ENCODE measurements at regions not wholly inside any gene's neighbourhood (a gene's known extent, or its start where the extent isn't known, plus 50 kb on each side); places are given as distances from the start of the nearest gene placed in this dataset.

DNA sequence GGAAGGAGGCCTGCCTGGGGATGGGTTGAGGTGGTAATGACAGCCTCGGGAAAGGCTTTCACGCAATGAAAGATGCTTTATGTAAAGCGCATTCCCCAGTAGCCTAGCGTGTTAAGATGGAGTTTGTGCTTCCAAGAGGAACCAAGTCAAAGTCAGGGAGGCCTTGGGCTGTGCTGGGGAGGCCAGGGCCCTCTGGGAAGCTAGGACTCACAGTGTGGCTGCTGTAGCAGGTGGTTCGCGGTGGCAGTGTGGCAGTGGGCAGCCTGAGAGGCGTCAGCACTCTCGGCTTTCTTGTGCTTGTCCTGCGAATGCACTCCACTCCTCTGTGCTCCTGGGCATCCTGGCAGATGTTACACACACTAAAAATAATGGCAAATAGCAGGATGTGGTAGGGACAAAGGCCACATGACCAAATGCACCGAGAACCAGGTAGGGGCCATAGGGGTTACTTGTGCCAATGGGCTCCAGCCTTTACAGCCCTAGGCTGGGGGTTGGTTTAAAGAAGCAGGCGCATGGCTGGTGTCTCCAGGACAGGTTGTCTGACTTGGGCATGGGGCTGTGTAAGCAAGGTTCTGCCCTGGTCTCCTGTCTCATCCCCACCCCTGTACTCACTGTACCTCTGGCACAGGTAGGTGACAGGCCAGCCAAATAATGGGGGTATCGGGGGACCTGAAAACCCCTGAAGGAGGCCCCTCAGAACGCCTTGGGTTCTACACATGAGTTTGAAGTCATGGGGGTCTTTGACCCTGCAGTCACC, 154.4 kb upstream of the TWIST2 start:
- Histone ChIP-seq H2AFZ (ENCODE audit: low read length) (no peak overlapping the region), H3K79me2 (ENCODE audit: low read length) (no peaks in the 10 kb centered on the region), H3K27ac (ENCODE audit: low read length) (no peak overlapping the region), H3K4me1 (ENCODE audit: low read length) (no peaks in the 10 kb centered on the region), H3K4me2 (ENCODE audit: low read depth, low read length, poor library complexity, severe bottlenecking) (no peak overlapping the region), H3K36me3 (ENCODE audit: insufficient read depth, low read length) (no peaks in the 10 kb centered on the region), H3K9ac (ENCODE audit: low read length) (no peak overlapping the region), H3K27me3 (ENCODE audit: low read length) (no peaks in the 10 kb centered on the region), H3K9me2 (replicated peaks; ENCODE audit: insufficient read depth, low read length) (no peaks in the 10 kb centered on the region), H4K20me1 (ENCODE audit: insufficient read depth, low read depth, low read length) (no peaks in the 10 kb centered on the region), H3K9me3 (ENCODE audit: low read length) (no peaks in the 10 kb centered on the region), H3K4me3 (ENCODE audit: low read length) (no peak overlapping the region)
- no peak for DNase-seq

DNA sequence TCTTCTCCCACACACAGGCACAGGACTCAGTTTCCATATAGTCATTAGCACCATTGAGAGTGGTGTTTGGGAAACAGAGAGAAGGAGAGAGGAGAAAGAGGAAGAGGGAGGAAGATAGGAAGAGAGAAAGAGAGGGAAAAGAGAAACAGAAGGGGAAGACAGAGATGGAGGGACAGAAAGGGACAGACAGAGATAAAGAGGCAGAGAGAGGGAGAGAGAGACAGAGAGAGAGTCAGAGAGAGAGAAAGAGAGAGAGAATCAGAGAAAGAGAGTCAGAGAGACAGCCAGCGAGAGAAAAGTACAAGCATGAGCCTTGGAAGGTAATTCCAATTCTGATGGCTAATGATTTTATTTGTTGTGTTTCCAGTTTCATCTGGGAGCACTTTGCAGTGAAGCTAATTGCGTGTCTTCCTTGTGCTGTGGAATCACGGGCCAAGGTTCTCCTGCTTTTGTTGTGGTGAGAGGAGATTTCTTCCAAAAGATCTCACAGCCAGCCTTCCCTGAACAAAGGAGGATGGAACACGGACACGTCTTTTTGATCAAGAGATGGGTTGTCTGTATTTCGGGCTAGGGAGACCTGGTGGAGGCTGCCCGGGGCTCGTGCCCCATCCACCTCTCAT, 153.6 kb upstream of the TWIST2 start:
- no peak for DNase-seq
- H3K4me3 ChIP-seq (ENCODE audit: low read length), result no peak overlapping the region
- no peaks in the 10 kb centered on the region for H3K36me3 ChIP-seq (ENCODE audit: insufficient read depth, low read length)
- H2AFZ ChIP-seq (ENCODE audit: low read length), result no peak overlapping the region
- no peaks in the 10 kb centered on the region for H3K4me1 ChIP-seq (ENCODE audit: low read length)
- no peaks in the 10 kb centered on the region for H4K20me1 ChIP-seq (ENCODE audit: insufficient read depth, low read depth, low read length)
- no peaks in the 10 kb centered on the region for H3K79me2 ChIP-seq (ENCODE audit: low read length)
- H3K27me3 ChIP-seq (ENCODE audit: low read length), result no peaks in the 10 kb centered on the region
- H3K9me3 ChIP-seq (ENCODE audit: low read length), result no peaks in the 10 kb centered on the region
- H3K27ac ChIP-seq (ENCODE audit: low read length), result no peak overlapping the region
- no peaks in the 10 kb centered on the region for H3K9me2 ChIP-seq (replicated peaks; ENCODE audit: insufficient read depth, low read length)
- no peak overlapping the region for H3K9ac ChIP-seq (ENCODE audit: low read length)
- H3K4me2 ChIP-seq (ENCODE audit: low read depth, low read length, poor library complexity, severe bottlenecking), result no peak overlapping the region

DNA sequence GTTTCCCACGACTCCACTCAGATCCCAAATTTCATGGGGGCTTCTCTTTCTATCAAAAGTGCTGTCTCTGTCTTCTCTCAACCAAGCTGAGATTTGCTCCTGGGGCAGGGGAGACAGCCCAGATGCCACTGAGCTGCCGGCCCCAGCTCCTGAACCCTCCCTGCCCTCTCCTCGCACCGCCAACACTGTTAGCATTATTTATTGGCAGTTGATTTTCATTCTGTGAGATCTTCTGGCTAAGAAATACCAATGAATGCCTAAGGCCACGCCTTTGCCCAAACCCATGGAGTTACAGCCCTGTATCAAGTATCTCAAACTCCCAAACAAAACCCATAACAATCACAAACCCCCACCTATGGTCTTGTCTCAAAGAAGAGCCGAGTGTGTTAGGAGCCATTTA, 153.0 kb upstream of the TWIST2 start:
- no peak for DNase-seq
- Histone ChIP-seq H2AFZ (ENCODE audit: low read length) (no peak overlapping the region), H3K9me3 (ENCODE audit: low read length) (no peaks in the 10 kb centered on the region), H4K20me1 (ENCODE audit: insufficient read depth, low read depth, low read length) (no peaks in the 10 kb centered on the region), H3K9me2 (replicated peaks; ENCODE audit: insufficient read depth, low read length) (no peaks in the 10 kb centered on the region), H3K4me1 (ENCODE audit: low read length) (no peaks in the 10 kb centered on the region), H3K27ac (ENCODE audit: low read length) (no peak overlapping the region), H3K79me2 (ENCODE audit: low read length) (no peaks in the 10 kb centered on the region), H3K27me3 (ENCODE audit: low read length) (no peaks in the 10 kb centered on the region), H3K4me3 (ENCODE audit: low read length) (no peak overlapping the region), H3K4me2 (ENCODE audit: low read depth, low read length, poor library complexity, severe bottlenecking) (no peak overlapping the region), H3K9ac (ENCODE audit: low read length) (no peak overlapping the region), H3K36me3 (ENCODE audit: insufficient read depth, low read length) (no peaks in the 10 kb centered on the region)

DNA sequence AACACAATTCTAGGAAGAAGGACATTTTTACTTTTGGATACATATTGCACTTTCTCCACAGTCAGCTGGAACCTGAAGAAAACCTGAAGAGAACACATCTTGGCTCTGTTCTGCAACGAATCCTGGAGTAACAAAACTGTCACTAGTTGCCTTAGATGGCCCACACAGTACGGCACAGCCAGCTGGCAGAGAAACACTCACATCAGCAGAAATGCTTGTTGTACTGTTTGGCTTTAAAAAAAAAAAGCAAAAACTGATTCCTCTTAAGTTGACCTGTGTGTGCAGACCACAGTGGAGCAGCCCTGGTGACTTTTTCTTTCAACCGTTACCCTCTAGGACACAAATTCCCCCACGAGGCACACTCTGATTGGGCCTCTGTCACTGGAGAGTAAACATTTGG, 152.3 kb upstream of the TWIST2 start:
- Histone ChIP-seq H3K9me2 (replicated peaks; ENCODE audit: insufficient read depth, low read length) (no peaks in the 10 kb centered on the region), H3K79me2 (ENCODE audit: low read length) (no peaks in the 10 kb centered on the region), H3K4me1 (ENCODE audit: low read length) (no peaks in the 10 kb centered on the region), H3K9ac (ENCODE audit: low read length) (no peak overlapping the region), H3K27ac (ENCODE audit: low read length) (no peak overlapping the region), H3K9me3 (ENCODE audit: low read length) (no peaks in the 10 kb centered on the region), H4K20me1 (ENCODE audit: insufficient read depth, low read depth, low read length) (no peaks in the 10 kb centered on the region), H3K4me3 (ENCODE audit: low read length) (no peak overlapping the region), H3K36me3 (ENCODE audit: insufficient read depth, low read length) (no peaks in the 10 kb centered on the region), H3K4me2 (ENCODE audit: low read depth, low read length, poor library complexity, severe bottlenecking) (no peak overlapping the region), H3K27me3 (ENCODE audit: low read length) (no peaks in the 10 kb centered on the region), H2AFZ (ENCODE audit: low read length) (no peak overlapping the region)
- DNase-seq, result no peak

DNA sequence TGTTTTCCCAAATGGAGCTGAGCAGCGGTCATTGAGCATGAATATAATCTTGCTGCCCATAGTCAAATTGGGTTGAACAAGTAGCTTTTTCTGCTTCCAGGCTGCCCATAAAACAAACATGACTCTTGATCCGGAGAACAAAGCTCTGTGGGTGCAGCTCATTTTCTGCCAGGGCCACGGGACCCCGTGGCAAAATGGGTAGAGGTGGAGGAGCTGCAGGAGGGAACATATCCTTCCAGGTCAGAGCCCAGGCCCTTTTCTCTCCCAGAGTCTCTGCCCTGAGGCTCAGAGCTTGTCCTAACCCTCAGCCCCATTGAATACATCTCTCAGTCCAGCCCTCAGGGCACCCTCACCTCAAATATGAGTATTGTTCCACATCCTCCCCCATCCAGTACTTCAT, 151.6 kb upstream of the TWIST2 start:
- H3K36me3 ChIP-seq (ENCODE audit: insufficient read depth, low read length), result no peaks in the 10 kb centered on the region
- H3K9ac ChIP-seq (ENCODE audit: low read length), result no peak overlapping the region
- H3K4me2 ChIP-seq (ENCODE audit: low read depth, low read length, poor library complexity, severe bottlenecking), result no peak overlapping the region
- no peak overlapping the region for H3K4me3 ChIP-seq (ENCODE audit: low read length)
- H3K79me2 ChIP-seq (ENCODE audit: low read length), result no peaks in the 10 kb centered on the region
- H3K9me3 ChIP-seq (ENCODE audit: low read length), result no peaks in the 10 kb centered on the region
- no peak overlapping the region for H3K27ac ChIP-seq (ENCODE audit: low read length)
- no peak overlapping the region for H2AFZ ChIP-seq (ENCODE audit: low read length)
- no peaks in the 10 kb centered on the region for H3K27me3 ChIP-seq (ENCODE audit: low read length)
- no peak for DNase-seq
- no peaks in the 10 kb centered on the region for H3K4me1 ChIP-seq (ENCODE audit: low read length)
- no peaks in the 10 kb centered on the region for H3K9me2 ChIP-seq (replicated peaks; ENCODE audit: insufficient read depth, low read length)
- no peaks in the 10 kb centered on the region for H4K20me1 ChIP-seq (ENCODE audit: insufficient read depth, low read depth, low read length)

DNA sequence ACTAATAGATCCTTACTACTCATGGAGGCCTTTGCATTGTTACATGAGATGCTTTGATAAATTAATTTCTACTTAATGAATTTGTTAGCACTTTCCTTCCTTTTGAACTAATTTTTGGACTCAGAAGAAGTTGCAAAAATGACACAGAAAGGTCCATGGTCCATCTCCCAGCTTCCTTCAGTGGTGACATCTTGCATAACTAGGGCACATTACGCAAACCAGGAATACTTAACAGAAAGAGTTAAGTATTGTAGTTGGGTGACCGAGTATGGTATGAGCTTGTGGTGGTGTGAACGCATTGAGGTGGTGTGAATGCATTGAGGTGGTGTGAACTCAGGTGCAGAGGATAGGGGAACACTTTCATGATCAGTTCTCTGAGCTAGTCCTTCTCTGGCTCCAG, 151.1 kb upstream of the TWIST2 start:
- no peaks in the 10 kb centered on the region for H3K9me3 ChIP-seq (ENCODE audit: low read length)
- H4K20me1 ChIP-seq (ENCODE audit: insufficient read depth, low read depth, low read length), result no peaks in the 10 kb centered on the region
- no peak overlapping the region for H3K27ac ChIP-seq (ENCODE audit: low read length)
- no peak overlapping the region for H3K4me3 ChIP-seq (ENCODE audit: low read length)
- no peak overlapping the region for H3K4me2 ChIP-seq (ENCODE audit: low read depth, low read length, poor library complexity, severe bottlenecking)
- H3K9ac ChIP-seq (ENCODE audit: low read length), result no peak overlapping the region
- no peaks in the 10 kb centered on the region for H3K9me2 ChIP-seq (replicated peaks; ENCODE audit: insufficient read depth, low read length)
- H3K79me2 ChIP-seq (ENCODE audit: low read length), result no peaks in the 10 kb centered on the region
- H3K27me3 ChIP-seq (ENCODE audit: low read length), result no peaks in the 10 kb centered on the region
- H3K4me1 ChIP-seq (ENCODE audit: low read length), result no peaks in the 10 kb centered on the region
- H2AFZ ChIP-seq (ENCODE audit: low read length), result no peak overlapping the region
- no peak for DNase-seq
- H3K36me3 ChIP-seq (ENCODE audit: insufficient read depth, low read length), result no peaks in the 10 kb centered on the region

DNA sequence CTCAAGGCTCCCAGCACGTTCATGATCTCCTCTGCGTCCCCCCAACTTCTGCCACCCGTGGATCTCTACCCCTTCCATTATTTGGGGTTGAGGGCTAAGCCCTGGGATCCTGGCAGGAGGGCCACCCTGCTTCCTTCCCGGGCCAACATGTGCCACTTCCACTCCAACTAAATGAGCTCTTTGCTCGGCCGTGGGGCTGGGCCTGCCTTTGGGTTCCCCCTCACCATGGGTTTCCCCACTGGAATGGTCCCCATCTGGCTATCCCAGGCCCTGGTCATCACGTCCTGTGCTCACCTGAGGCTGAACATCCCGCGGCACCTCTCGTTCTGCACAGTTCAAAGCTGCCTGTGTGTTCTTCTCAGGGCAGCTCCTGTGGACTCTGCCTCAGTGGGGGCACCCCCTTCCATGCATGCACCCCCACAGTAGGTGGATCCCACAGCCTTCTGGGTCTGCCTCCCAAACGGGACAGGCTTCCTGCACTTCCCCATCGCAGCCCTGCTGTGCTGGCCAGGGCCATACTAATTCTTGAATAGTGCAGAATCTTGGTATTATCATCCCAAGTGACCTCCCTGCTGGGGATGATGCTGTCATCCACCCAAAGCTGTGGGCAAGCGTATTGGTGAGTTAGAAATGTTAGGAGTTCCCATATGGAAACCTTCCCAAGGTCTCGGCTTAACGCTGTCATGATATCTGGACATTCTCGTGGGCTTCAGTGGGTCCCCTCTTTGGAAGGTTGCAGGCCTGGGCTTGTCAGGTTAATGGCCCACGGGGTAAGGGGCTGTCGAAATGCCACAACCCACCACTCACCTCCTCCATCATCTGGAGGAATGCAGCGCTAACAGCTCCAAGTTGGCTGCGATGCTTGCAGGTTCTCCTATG, 150.5 kb upstream of the TWIST2 start:
- Histone ChIP-seq H3K79me2 (ENCODE audit: low read length) (no peaks in the 10 kb centered on the region), H4K20me1 (ENCODE audit: insufficient read depth, low read depth, low read length) (no peaks in the 10 kb centered on the region), H3K4me3 (ENCODE audit: low read length) (no peak overlapping the region), H3K9me2 (replicated peaks; ENCODE audit: insufficient read depth, low read length) (no peaks in the 10 kb centered on the region), H3K4me1 (ENCODE audit: low read length) (no peaks in the 10 kb centered on the region), H3K36me3 (ENCODE audit: insufficient read depth, low read length) (no peaks in the 10 kb centered on the region), H3K27ac (ENCODE audit: low read length) (no peak overlapping the region), H3K27me3 (ENCODE audit: low read length) (no peaks in the 10 kb centered on the region), H3K4me2 (ENCODE audit: low read depth, low read length, poor library complexity, severe bottlenecking) (no peak overlapping the region), H3K9me3 (ENCODE audit: low read length) (no peaks in the 10 kb centered on the region), H2AFZ (ENCODE audit: low read length) (no peak overlapping the region), H3K9ac (ENCODE audit: low read length) (no peak overlapping the region)
- no peak for DNase-seq

DNA sequence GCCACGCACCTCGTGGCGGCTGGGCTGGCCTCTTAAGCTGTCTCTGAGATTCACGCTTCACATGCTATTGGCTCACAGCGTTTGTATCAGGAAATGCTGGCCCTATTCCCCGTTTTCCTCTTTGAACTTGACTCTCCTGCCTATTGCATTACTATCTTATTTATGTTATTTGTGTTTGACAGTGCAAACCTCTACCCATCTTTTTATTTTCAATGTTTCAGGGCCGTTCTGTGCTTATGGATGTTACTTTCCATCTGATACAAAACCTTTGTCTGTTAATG, 149.9 kb upstream of the TWIST2 start:
- Histone ChIP-seq H3K27me3 (ENCODE audit: low read length) (no peaks in the 10 kb centered on the region), H3K9me3 (ENCODE audit: low read length) (no peaks in the 10 kb centered on the region), H3K9me2 (replicated peaks; ENCODE audit: insufficient read depth, low read length) (no peaks in the 10 kb centered on the region), H3K79me2 (ENCODE audit: low read length) (no peaks in the 10 kb centered on the region), H3K36me3 (ENCODE audit: insufficient read depth, low read length) (no peaks in the 10 kb centered on the region), H4K20me1 (ENCODE audit: insufficient read depth, low read depth, low read length) (no peaks in the 10 kb centered on the region), H3K4me3 (ENCODE audit: low read length) (no peak overlapping the region), H2AFZ (ENCODE audit: low read length) (no peak overlapping the region), H3K4me1 (ENCODE audit: low read length) (no peaks in the 10 kb centered on the region), H3K4me2 (ENCODE audit: low read depth, low read length, poor library complexity, severe bottlenecking) (no peak overlapping the region), H3K9ac (ENCODE audit: low read length) (no peak overlapping the region), H3K27ac (ENCODE audit: low read length) (no peak overlapping the region)
- no peak for DNase-seq

Measured in Karpas-422 (cell line).